ENCODE measurements at regions not wholly inside any gene's neighbourhood (a gene's known extent, or its start where the extent isn't known, plus 50 kb on each side); places are given as distances from the start of the nearest gene placed in this dataset.

DNA sequence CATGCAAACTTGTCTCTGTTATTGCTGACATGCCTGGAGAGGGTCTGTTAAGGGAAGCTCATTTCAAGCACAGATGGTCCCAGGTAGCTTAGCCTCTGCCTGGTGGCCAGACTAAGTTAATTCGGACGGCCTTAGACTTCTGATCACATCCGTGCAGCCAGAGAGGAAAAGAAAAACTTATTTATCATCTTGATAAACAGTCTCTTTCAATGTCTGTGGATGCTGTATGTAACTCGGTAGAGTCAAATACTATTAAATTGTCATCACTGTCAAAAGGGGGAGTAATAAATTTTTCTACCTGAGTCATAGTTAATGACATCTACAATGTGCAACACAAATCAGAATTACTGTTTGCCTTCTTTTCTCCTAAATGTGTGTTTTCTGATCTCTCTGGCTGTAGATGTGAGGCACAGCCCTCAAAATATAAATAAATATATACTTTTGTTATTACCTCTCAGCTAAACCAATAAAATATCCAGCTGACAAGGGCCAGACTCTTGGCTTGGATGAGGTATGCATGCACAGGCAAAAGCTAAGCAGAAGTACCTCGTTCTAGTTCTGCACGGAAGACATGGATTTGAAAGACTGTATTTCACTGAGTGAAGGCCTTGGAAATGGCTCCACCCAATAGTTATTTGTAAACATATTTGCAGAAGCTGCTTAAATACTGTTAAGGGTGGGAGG lies 530.0 kb downstream of the TAFA4 start:
- TF ChIP-seq EZH2 (IDR thresholded peaks at IDR 0.05; ENCODE audit: borderline replicate concordance, low read depth, low read length, severe bottlenecking) = no peak
- TF ChIP-seq, protein P1, sequence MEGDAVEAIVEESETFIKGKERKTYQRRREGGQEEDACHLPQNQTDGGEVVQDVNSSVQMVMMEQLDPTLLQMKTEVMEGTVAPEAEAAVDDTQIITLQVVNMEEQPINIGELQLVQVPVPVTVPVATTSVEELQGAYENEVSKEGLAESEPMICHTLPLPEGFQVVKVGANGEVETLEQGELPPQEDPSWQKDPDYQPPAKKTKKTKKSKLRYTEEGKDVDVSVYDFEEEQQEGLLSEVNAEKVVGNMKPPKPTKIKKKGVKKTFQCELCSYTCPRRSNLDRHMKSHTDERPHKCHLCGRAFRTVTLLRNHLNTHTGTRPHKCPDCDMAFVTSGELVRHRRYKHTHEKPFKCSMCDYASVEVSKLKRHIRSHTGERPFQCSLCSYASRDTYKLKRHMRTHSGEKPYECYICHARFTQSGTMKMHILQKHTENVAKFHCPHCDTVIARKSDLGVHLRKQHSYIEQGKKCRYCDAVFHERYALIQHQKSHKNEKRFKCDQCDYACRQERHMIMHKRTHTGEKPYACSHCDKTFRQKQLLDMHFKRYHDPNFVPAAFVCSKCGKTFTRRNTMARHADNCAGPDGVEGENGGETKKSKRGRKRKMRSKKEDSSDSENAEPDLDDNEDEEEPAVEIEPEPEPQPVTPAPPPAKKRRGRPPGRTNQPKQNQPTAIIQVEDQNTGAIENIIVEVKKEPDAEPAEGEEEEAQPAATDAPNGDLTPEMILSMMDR (IDR thresholded peaks at IDR 0.05; ENCODE audit: borderline replicate concordance, extremely low read depth, low read length, poor library complexity, severe bottlenecking) = no peak

Data from DND-41 (cell line).